ENCODE measurements at regions not wholly inside any gene's neighbourhood (a gene's known extent, or its start where the extent isn't known, plus 50 kb on each side); places are given as distances from the start of the nearest gene placed in this dataset.

DNA sequence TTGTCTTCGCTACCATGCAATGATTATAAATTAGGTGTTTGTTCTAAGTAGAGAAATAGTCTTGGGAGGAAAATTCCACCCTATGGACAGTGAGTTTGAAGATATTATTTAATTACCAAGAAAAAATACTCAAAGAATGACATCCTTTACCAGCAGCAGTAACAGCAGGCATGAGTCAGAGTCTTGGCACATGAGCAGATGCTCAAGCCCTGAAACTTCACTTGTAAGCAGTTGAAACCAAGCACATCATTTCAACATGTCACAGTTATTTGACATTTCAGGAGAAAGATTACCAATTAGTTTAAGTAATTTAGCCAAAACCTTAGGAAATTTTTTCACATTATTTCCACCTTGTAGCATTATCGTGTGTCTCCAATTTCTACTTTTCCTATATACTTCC is 99.2 kb downstream of the C12orf50 start:
- DNase-seq = no peak

DNA sequence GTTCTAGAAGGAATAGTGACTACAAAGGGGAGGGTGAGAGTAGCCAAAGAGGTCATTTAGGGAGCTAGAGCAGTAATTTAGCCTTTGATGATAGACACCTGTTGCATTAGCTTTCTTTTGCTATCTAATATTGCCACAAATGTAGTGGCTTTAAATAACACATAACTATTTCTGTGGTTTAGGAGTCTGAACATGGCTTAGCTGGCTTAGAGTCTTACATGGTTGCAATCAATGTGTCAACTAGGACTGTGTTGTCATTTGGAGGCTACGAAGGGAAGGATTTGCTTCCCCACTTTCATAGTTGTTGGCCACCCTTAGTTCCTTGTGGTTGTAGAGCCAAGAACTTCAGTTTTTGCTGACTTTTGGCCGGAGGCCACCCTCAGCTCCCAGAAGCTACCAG is 99.9 kb downstream of the C12orf50 start:
- DNase-seq = no peak

DNA sequence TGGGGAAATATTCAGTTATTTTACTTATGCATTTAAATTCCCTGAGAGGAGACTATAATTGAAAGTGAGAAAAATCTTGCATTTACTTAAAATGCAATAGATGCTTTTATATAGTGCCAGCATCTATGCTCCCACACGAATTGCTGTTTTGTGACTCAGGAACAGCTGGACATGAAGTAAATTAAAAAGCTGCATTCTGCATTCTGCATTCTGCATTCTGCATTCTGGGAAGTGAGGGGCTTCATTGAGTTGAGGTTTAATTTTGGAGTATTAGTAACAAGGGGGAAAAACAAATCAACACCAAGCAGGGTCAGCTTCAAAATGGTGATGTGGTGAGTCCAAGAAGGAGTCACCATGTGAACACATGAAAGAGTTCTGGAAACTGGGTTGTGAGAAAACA is 101.2 kb downstream of the C12orf50 start:
- no peak for DNase-seq

DNA sequence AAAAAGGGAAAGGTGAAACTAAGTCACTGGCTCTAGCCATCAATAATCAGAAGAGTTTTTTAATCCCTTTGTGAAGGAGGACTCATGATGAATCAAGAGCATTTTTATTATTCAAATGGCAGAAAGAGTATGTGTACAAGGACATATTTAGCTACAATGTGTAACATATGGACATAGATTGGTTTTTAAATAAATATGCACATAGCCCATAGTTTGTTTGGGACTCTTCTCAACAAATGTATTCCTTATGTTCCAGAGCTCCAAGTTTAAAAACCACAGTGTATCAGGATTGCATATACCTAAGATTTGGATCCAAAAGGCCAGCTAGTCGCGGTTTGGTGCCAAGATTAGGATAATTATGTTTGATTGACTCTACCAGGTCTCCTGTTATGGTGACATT is 104.2 kb downstream of the C12orf50 start:
- DNase-seq = no peak

DNA sequence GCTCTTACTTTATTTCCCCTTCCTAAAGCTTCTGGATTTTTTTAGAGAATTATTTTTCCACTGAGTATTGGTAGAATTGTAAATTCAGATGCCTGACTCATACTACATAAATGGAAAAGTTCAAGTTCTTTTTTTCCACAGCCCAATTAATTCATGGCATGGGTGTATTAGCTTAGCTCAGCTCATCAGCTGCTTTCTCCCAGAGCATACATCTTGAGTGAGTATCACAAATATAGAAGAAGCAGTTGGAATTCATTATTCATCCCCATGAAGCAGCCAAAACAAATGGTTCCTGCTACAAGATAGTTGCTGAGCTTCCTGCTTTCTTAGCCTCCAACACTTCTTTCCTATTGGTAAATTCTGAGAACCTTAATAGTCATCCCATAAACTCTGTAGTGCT is 105.1 kb downstream of the C12orf50 start:
- DNase-seq = no peak

DNA sequence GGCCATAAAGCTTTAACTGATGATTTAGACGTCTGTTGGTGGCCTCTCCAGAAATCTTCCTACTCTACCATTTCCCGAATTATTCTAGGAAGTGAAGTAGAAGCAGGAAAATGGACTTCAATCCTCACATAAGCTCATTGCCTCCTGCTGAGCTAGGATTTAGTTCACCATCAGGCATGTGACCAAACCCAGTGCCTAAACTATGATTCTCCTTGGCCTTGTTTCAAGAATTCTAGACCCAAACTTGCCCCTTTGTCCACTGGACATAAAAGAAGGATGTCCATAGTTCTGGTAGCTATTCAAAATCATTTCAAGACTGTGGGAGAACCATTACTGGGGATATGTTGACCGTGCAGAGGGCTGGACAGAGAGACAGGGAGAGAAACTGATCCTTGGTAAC is 105.8 kb downstream of the C12orf50 start:
- DNase-seq = no peak

DNA sequence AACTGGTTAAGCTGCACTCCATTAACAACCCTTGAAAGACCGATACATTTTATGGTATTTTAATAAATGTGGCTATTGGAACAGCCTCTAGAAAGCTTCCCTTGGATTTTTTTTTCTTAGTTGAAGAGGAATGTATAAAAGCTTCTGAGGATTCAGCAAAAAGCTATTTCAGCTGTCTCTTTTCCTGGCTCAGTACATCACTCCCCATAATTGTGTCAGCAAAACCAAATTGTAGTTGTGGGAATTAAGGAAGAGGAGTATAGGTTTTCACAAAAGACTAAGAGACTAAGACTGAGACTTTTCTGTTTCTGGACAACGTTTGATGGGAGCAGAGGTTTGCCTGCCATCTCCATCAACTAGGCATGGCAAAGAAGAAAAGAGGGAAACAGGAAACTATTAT is 106.5 kb downstream of the C12orf50 start:
- no peak for DNase-seq

DNA sequence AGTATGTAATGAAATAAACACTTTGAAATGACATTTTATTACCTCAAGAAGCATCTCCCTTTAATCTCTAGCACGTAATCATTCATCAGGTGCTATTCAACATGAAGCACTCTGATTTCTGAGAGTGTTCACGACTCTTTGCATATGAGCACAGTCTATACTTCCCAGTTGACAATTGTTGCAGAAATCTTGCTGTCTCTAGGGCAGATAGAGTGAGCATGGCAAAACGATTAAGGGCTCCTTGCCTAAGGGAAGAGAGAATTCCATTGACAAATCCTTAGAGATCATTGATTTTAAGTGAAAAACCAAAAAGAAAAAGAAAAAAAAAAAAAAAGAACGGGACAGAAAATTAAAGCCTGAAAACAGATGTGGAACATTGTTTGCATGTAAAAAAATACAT is 107.6 kb downstream of the C12orf50 start:
- no peak for DNase-seq

DNA sequence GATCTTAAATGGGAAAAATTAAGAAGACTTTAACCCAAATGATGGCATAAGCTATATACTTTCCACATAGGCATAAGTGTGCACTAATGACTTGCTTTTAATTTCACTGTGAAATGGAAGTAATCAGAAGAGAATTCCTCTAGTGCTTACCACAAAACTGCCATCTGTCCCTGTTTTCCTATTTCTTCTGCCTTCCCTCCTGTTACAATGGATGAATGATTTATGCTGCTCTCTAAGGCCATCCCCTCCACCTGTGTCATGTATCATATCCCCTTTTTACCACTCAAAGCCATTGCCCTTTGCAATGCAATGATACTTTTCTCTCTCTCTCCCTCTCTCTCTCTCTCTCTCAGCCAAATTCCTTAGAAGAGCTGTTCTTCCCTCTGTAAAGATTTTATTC is 109.1 kb downstream of the C12orf50 start:
- no peak for DNase-seq

DNA sequence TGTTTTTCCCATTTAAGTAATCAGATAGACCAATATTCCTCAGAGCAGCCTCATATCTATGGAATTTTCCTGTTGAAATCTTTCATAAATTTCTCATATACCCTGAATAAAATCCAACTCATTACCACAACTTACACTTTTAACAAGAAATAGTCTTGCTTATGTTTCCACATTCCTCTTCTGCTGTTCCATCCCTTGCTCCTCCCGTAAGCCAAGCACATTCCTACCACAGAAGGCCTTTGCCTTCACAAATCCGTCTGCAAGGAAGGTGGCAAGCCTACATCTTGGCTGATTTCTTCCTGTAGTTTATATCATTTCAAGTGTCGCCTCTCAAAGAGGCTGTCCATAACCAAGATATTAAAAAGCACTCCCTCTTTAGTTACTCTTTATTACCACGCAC is 127.7 kb downstream of the C12orf50 start:
- no peak for DNase-seq

DNA sequence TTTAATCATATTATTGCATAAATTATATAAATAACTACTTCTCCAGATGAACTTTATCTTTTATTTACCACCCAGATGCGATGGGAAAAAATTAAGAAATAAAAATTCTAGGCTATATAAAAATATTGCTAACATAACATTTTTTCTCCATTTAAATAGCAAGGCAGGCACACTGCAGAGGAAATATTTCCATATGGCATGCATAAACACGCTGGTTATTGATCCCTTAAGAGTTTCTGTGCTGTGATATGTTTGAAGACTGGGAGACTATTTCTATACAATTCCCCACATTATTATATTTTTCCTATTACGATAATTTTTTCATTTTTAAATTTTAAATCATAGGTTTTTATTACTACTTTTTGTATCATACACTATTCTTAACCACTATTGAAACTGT is 131.5 kb downstream of the C12orf50 start:
- no peak for DNase-seq

DNA sequence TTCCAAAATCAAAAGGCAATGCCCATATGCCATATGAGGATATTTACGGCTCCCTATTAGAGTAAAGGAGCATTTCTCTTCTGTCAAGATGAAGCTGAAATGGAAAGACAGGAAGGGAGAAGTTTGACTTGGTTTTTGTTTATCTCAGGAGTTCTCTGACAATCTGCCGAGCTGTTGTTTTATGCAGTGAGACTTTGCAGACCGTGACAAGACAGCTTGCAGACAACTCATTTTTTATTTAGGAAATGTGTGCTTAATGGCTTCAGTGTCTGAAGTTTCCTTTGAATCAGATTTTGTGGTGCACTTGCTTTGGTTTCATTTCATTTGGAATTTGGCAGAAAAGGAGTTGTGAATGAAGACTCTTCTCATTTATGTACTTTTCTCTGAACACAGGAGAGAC is 145.4 kb downstream of the C12orf50 start:
- no peak for DNase-seq

DNA sequence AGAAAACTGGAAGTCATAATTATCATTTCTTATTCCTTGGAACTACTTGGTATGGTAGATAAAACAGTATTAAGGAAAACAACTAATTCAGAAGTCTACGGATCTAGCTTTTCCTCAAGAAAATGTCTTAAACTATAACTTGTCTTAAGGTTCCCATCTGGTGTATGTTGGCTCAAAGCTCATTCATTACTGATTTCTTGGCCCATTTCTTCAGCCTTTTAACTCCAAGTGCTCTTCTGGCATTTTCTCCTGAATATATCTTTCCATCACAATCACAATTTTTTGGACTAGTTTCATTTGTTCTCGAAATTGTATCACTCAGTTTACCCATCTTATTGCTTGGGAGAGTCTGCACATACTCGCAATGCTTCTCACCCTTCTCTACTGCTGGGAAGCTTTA is 150.1 kb downstream of the C12orf50 start:
- no peak for DNase-seq

DNA sequence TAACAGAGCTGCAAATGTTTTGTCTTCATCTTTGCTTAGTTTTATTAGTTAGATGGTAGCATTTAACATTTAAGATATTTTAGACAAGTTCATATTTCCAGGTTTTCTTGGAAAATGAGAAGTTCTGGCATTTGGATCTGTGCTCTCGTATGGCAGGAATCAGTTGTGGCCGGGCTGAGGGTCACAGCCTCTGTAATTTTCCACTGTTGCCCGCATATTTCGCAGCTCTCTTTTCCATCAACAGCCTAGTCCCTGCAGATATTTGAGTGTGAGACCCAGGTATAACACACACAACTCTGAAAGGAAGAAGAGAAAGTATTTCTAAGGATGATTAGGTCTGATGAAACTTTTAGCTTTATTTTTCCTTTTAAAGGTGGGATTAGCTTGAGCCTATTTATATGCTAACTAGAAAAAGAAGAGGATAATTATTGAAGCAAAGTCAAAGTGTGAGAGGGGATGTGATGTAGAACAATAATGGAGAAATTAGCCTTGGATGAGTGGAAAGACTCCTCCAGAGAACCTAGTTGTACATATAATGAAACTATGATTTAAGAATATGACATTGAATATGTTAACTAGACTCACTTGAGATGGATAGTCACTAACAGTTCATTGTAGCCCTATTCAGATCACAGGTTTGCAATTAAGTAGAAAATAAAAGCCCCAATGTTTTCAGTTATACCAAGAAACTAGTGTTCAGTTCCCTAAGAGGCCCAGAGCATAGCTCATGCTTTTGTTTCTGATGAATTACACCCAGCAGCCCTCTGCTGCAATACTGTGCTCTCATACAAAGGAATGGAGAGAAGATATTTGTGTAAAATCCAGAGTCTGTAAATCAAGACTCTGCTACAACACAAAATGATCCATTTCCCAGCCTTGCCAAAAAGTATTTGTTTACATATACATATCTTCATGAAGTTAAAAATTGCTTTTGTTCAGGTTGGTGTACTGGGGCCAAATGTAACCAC is 158.4 kb downstream of the C12orf50 start:
- DNase-seq = no peak

DNA sequence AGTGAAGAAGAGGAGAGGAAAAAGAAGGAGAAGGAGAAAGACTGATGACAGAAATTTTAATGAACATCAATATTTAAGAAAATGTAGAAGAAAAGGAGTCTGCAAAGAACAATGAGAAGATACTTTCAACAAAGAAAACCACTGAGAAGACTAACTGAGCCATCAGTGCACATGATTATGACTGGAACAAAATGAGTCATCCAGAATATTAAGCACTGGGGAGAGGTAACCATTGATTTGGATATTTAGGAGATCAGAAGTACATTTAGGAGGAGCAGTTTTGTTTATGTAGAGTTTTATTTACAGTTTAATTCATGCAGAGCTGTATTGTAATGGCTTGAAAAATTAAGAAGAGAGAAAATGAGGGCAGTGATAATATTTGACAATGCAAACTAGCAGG is 159.1 kb downstream of the C12orf50 start:
- DNase-seq = no peak

DNA sequence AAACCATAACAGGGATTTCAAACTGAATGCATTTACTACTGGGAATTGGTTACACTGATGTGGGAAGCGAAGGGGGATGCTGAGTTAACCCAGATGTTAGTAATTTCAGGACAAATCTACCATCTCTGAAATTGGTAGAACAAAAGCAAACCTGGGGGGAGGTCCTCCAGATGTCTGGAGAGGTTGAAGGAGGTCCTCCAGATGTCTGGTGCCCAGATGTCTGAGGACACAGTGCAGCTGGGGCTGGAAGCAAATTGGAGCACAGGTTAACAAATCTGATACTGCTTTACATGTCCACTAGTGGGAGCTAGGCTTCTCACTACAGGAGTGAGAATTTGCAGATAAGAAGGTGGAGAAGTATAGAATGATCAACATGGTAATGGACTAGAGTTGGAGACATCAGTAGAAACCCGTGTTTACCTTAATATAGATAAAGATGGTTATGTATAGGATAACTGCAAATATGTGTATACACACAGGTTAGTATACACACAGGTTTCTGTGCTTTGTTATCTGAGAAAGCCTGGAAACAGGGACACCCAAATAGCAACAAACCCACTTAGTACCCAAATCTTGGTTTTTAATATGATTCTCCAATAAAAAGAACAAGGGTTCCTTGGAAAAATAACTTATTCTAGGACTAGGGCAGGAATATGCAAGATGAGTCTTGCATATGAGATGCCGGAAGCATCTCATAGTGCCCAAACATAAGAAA is 162.5 kb downstream of the C12orf50 start:
- no peak for DNase-seq

DNA sequence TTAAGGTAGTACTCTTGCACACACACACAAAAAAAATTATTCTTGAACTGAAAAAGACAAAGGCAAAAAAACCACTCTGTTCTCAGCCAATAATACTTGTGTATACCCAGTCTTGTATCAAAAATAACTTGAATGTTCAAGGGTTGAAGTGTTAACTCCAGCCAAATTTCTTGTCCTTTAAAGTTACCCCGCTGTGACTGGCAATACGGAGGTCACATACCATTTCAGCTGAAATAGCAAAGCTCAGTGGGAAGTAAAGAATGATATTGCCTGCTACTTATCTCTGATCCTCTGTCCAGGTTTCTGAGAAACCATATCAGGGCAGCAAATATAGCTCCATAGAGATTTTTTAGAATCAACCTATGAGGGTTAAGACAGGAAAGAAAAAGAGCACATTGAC is 167.4 kb downstream of the C12orf50 start:
- DNase-seq = no peak

DNA sequence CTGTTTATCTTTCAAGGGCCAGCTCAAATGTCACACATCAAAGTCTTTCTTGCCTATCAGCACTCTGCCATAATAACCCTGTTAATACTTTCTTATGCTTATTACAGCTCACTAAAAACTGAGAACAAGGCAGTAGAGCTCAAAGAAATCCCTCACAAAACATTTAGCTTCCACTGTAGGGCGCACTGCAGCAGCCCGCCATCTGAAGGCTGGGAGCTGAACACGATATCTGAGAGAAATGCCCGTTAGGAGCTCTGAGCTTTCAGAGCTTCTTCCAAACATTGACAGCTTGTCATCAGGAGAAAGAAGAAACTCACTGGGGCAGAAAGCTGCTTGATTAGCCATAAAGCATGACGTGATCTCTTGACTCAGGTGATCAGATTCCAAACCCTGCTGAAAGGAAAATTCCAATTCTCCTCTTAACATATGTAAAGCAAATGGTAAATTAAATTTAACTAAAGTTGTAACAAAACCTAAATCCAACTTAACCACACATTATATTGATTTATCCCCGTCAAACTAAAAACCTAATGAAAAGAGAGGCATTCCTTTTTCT is 175.7 kb downstream of the C12orf50 start:
- DNase-seq = no peak

DNA sequence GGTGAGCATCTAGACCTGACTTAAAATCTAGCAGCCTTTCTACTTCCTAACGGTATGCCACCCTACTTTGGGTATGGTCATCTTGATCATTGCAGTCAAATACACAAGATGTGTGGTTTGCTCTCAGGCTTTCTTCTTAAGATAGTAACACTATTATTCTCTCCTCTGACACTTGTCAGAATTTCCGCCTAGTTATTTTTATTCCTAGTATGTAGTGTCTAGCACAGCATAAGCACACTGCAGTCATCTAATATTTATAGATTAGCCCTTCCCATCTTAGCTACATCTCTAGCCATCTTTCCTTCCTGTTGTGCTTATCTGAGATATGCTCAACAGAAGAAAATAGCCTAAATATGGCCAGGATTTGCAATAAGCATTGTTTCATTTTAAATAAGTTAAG is 180.1 kb downstream of the C12orf50 start:
- no peak for DNase-seq

DNA sequence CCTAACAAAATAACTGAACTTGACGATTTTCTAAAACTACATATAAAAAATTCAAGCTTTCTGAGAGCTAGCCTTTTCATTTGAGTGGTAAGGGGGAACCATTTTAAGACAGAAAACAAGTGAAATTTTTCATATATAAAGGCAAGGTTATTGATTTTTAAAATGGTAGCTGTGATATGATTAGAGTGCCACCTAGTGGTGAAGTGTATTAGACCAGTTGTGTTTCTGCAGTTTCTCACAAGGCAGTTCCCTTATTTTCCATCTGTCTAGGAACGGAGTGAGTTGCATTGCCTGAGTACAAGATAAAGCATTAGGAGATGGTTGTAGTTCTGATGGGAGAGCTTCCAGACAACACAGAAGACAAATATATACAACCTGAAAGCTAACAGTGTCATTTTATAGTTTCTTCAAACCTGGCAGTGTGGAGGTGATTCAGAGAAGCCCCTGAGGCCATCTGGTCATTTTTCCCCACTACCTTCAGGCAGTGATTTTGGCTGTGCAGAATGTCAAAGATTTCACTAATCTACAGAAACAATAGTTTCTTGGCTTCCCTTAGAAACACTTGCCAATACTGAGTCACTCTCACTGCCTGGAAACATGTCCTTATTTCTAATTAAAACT is 180.8 kb downstream of the C12orf50 start:
- peak; percentile 29 for DNase-seq

DNA sequence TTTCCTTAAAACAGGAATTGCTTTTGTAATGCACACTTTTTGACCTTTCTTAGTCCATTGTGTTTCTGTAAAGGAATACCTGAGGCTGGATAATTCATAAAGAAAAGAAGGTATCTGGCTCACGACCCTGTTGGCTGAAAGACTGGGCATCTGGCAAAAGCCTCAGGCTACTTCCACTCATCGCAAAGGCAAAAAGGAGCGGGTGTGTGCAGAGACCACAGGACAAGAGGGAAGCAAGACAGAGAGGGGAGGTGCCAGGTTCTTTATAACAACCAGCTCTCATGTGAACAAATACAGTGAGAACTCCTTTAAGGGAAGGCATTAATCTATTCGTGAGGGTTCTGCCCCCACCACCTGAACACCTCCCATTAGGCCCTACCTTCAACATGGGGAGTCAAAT is 182.1 kb downstream of the C12orf50 start:
- no peak for DNase-seq

DNA sequence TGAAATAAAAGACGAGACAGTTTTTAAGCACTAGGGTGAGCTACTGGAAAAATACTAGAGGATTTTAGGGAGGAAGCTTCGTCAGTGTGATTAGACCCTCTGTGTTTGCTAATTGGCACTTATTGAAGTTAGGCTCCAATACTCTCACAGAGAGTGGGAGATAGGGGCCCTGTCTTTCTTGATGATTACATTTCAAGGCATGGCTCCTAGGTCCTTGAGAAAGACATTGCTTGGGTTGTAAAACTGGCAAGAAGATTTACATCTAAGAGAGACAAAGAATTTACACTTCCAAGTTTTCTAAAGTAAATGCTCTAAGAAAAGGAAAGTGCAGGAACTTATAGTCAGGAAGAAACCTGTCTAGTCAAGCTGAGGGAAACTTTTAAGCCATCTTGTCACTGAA is 183.2 kb downstream of the C12orf50 start:
- DNase-seq = no peak

DNA sequence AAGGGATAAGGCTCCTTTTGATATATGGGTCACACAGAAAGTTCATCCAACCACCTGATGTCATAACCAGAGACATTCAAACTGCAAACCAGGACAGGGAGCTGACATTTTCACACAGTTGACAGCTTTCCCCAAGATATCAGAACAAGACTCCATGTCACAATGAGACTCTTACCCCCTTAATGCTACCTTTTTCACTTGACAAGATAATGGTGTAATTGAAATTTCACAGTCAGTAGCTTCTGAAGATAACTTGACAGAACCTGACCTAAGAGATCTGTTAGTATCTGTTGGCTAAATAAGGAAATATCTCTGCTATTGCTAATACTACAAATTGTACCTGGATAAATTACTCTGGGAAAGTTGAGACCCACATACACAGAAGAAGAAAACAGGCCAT is 187.3 kb downstream of the C12orf50 start:
- DNase-seq = no peak

DNA sequence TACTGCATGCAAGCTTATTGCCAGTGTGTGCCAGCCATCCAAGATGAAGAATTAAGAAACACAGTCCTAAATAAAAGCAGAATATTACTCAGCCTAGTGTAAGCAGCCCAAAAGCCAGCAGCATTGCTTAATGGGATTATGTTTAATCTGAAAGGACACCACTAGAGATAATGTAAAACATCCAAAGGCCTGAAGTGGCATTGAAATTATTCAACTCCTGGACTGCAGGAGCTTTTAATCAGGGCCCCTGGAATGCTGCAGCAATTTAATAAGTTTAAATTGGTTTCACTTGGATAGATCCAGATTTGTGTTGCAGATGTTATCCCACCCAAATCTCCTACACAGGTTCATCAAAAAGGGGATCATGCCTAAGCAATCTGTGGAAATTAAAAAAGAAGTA is 193.0 kb downstream of the C12orf50 start:
- DNase-seq = no peak

All from NCI-H2081 treated with DMSO at 0.1 percent for 48 hours (cell line).